ENCODE measurements at regions not wholly inside any gene's neighbourhood (a gene's known extent, or its start where the extent isn't known, plus 50 kb on each side); places are given as distances from the start of the nearest gene placed in this dataset.

- Histone ChIP-seq H3K56ac (ENCODE audit: extremely low read depth, insufficient read depth, low read length) (no peak overlapping the region), H4K5ac (ENCODE audit: low read depth, low read length) (no peak overlapping the region), H2BK5ac (ENCODE audit: low read depth, low read length, poor library complexity, severe bottlenecking) (no peak overlapping the region), H2BK20ac (ENCODE audit: low read depth, low read length) (no peak overlapping the region), H2BK120ac (ENCODE audit: low read depth, low read length) (no peak overlapping the region), H3K27me3 (ENCODE audit: control insufficient read depth, insufficient read depth, low read length) (no peaks in the 10 kb centered on the region), H2AK9ac (replicated peaks; ENCODE audit: low read depth, low read length, poor library complexity) (no peak overlapping the region), H4K91ac (ENCODE audit: insufficient read depth, low read depth, low read length) (no peak overlapping the region), H4K8ac (ENCODE audit: low read depth in 2 of 2, low read length in 2 of 2) (no peak overlapping the region), H2AFZ (replicated peaks; ENCODE audit: low read length, poor library complexity) (no peak overlapping the region), H3K36me3 (ENCODE audit: control insufficient read depth, insufficient read depth, low read length) (no peaks in the 10 kb centered on the region), H3K9me3 (ENCODE audit: control insufficient read depth, insufficient read depth, low read length) (peaks cover 2% of the 10 kb centered on the region; the same call in 1 of the 2 replicates), H3K9ac (ENCODE audit: low read depth, low read length) (no peak overlapping the region), H4K20me1 (ENCODE audit: insufficient read depth, low read length) (no peaks in the 10 kb centered on the region), H3K18ac (ENCODE audit: low read depth, low read length) (no peak overlapping the region), H3K4me2 (ENCODE audit: low read depth, low read length) (no peak overlapping the region), H3K14ac (replicated peaks; ENCODE audit: low read depth, low read length) (no peak overlapping the region), H2AK5ac (ENCODE audit: low read depth, low read length) (no peak overlapping the region), H3K79me1 (ENCODE audit: low read depth in 1 of 2, low read length in 2 of 2) (no peaks in the 10 kb centered on the region), H3K4me3 (ENCODE audit: insufficient read depth, low read depth, low read length) (no peak overlapping the region), H2BK15ac (ENCODE audit: low read depth, low read length) (no peak overlapping the region), H3K27ac (ENCODE audit: insufficient read depth, low read length) (no peak overlapping the region), H3K4ac (ENCODE audit: low read depth, low read length) (no peak overlapping the region), H3K9me1 (ENCODE audit: insufficient read depth, low read length) (no peaks in the 10 kb centered on the region), H3K4me1 (ENCODE audit: control insufficient read depth, insufficient read depth, low read length) (no peaks in the 10 kb centered on the region), H3K23ac (ENCODE audit: low read depth, low read length) (no peak overlapping the region)
- no peak for DNase-seq
- CTCF ChIA-PET, result no interaction called here
- TF ChIP-seq MXI1 (IDR thresholded peaks at IDR 0.05; ENCODE audit: borderline replicate concordance, low read depth, low read length), result no peak
- TF ChIP-seq, protein P1, sequence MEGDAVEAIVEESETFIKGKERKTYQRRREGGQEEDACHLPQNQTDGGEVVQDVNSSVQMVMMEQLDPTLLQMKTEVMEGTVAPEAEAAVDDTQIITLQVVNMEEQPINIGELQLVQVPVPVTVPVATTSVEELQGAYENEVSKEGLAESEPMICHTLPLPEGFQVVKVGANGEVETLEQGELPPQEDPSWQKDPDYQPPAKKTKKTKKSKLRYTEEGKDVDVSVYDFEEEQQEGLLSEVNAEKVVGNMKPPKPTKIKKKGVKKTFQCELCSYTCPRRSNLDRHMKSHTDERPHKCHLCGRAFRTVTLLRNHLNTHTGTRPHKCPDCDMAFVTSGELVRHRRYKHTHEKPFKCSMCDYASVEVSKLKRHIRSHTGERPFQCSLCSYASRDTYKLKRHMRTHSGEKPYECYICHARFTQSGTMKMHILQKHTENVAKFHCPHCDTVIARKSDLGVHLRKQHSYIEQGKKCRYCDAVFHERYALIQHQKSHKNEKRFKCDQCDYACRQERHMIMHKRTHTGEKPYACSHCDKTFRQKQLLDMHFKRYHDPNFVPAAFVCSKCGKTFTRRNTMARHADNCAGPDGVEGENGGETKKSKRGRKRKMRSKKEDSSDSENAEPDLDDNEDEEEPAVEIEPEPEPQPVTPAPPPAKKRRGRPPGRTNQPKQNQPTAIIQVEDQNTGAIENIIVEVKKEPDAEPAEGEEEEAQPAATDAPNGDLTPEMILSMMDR (conservative IDR thresholded peaks at IDR 0.05; ENCODE audit: low read depth, low read length), result no peak
- dilution Hi-C loops (cut with HindIII; ENCODE audit: low sequenced_read_pairs, unreplicated experiment) (no loop called here), intact Hi-C loops (cut with micrococcal nuclease) (no loop called here), in situ Hi-C loops (cut with MboI; ENCODE audit: low sequenced_read_pairs) (no loop called here)
- POLR2A ChIA-PET (ENCODE audit: unreplicated experiment), result no interaction called here
- WGBS, 2 experiments (ENCODE audit: extremely low coverage in 2 of 2, insufficient read length in 1 of 2), result no CpG with 5 or more reads among the region's 2 CpGs
- BruUV-seq (replicated peaks), result no TSS peak
- no peak for ATAC-seq (ENCODE audit: low read depth)
These were observed 325.4 kb downstream of the PCDH10 start for GRCh38 chr4:133474501-133474900.

Measured in IMR-90 (cell line).